Activated CD8-positive, alpha-beta memory T cell treated with anti-CD3 and anti-CD28 coated beads, Interleukin-2, amount 50 U/mL, for 24 hours (primary cell): ENCODE measurements at regions not wholly inside any gene's neighbourhood (a gene's known extent, or its start where the extent isn't known, plus 50 kb on each side); places are given as distances from the start of the nearest gene placed in this dataset.

Experiments used
- DNase-seq: peaks from one replicate; pipeline ENCODE4 v3.0.0-alpha.2; 2020; ENCODE audit errors: extremely low read depth

GRCh38 chr22:48886604-48887393, 940.9 kb downstream of the BRD1 start:
- DNase-seq, result no peak

- DNase-seq, result no peak
Observed at GRCh38 chr22:48885919-48886305, 941.8 kb downstream of the BRD1 start.

GRCh38 chr22:48885271-48885918, 942.3 kb downstream of the BRD1 start:
- no peak for DNase-seq

GRCh38 chr22:48884786-48885185, 942.9 kb downstream of the BRD1 start:
- no peak for DNase-seq

- DNase-seq, result no peak
Observed at GRCh38 chr22:48884324-48884723, 943.3 kb downstream of the BRD1 start.

- no peak for DNase-seq
Observed at GRCh38 chr22:48883211-48883960, 944.3 kb downstream of the BRD1 start.

- DNase-seq, result no peak
Observed at GRCh38 chr22:48882636-48883200, 945.0 kb downstream of the BRD1 start.

- no peak for DNase-seq
Observed at GRCh38 chr22:48881326-48881980, 946.2 kb downstream of the BRD1 start.

GRCh38 chr22:48880749-48881148, 946.9 kb downstream of the BRD1 start:
- DNase-seq, result no peak

- DNase-seq, result no peak
Observed at GRCh38 chr22:48876951-48877350, 950.7 kb downstream of the BRD1 start.

GRCh38 chr22:48874956-48875355, 952.7 kb downstream of the BRD1 start:
- no peak for DNase-seq

GRCh38 chr22:48873191-48873520, 954.5 kb downstream of the BRD1 start:
- no peak for DNase-seq

- DNase-seq, result no peak
Observed at GRCh38 chr22:48872271-48873190, 955.1 kb downstream of the BRD1 start.

- DNase-seq, result no peak
Observed at GRCh38 chr22:48871176-48871840, 956.4 kb downstream of the BRD1 start.

- no peak for DNase-seq
Observed at GRCh38 chr22:48870436-48870835, 957.2 kb downstream of the BRD1 start.

GRCh38 chr22:48869788-48870187, 957.9 kb downstream of the BRD1 start:
- no peak for DNase-seq

- no peak for DNase-seq
Observed at GRCh38 chr22:48869161-48869560, 958.5 kb downstream of the BRD1 start.

GRCh38 chr22:48868554-48868953, 959.1 kb downstream of the BRD1 start:
- no peak for DNase-seq

- DNase-seq, result no peak
Observed at GRCh38 chr22:48867891-48868290, 959.8 kb downstream of the BRD1 start.

- no peak for DNase-seq
Observed at GRCh38 chr22:48866906-48867681, 960.6 kb downstream of the BRD1 start.
